GM23338 (cell line): ENCODE measurements at regions not wholly inside any gene's neighbourhood (a gene's known extent, or its start where the extent isn't known, plus 50 kb on each side); places are given as distances from the start of the nearest gene placed in this dataset.

Source experiments
- ATAC-seq: fragments of 200-7000 bp; cut with Tn5 transposase; 3 replicates; pipeline ENCODE4 v1.9.1; 2020
- DNase-seq: peaks from one replicate; pipeline ENCODE4 v3.0.0-alpha.2; 2015; ENCODE audit warnings: low spot score
- H2AFZ ChIP-seq: fragments of 200-600 bp; sonication (generic); 2 replicates; pipeline ENCODE4 v1.8.0; 2016; ENCODE audit warnings: antibody characterized with exemption, mild to moderate bottlenecking, moderate library complexity
- H3F3A ChIP-seq: fragments of 200-600 bp; sonication (generic); replicated peaks from 2 replicates; pipeline ENCODE4 v1.8.0; 2017; ENCODE audit warnings: antibody characterized with exemption, mixed run types, low read depth
- H3K27ac ChIP-seq: fragments of 200-600 bp; sonication (generic); 2 replicates; pipeline ENCODE4 v1.6.1; 2016; ENCODE audit warnings: low read depth
- H3K27me3 ChIP-seq: fragments of 200-600 bp; sonication (generic); 2 replicates; pipeline ENCODE4 v1.8.0; 2016; ENCODE audit warnings: mild to moderate bottlenecking, mixed run types, moderate library complexity; ENCODE audit not compliant: insufficient read depth
- H3K36me3 ChIP-seq: fragments of 200-600 bp; sonication (generic); 2 replicates; pipeline ENCODE4 v1.8.0; 2016; ENCODE audit warnings: mild to moderate bottlenecking; ENCODE audit not compliant: insufficient read depth
- H3K4me1 ChIP-seq: fragments of 200-600 bp; sonication (generic); 2 replicates; pipeline ENCODE4 v1.8.0; 2016; ENCODE audit warnings: mild to moderate bottlenecking, moderate library complexity; ENCODE audit not compliant: insufficient read depth
- H3K4me2 ChIP-seq: fragments of 200-600 bp; sonication (generic); 2 replicates; pipeline ENCODE4 v1.7.1; 2017; ENCODE audit warnings: mixed run types
- H3K4me3 ChIP-seq: fragments of 200-600 bp; sonication (generic); 2 replicates; pipeline ENCODE4 v1.6.1; 2016; ENCODE audit warnings: mixed run types
- H3K79me2 ChIP-seq: fragments of 200-600 bp; sonication (generic); replicated peaks from 2 replicates; pipeline ENCODE4 v1.8.0; 2017; ENCODE audit warnings: mild to moderate bottlenecking; ENCODE audit not compliant: insufficient read depth
- H3K9me2 ChIP-seq: fragments of 200-600 bp; sonication (generic); 2 replicates; pipeline ENCODE4 v1.8.0; 2017; ENCODE audit not compliant: insufficient read depth
- H4K20me1 ChIP-seq: fragments of 200-600 bp; sonication (generic); replicated peaks from 2 replicates; pipeline ENCODE4 v1.8.0; 2017; ENCODE audit warnings: mild to moderate bottlenecking; ENCODE audit not compliant: insufficient read depth
- H3K27ac Mint-ChIP-seq: 2 replicates; pipeline ENCODE4 v1.8.0; 2020; ENCODE audit warnings: inconsistent platforms, mild to moderate bottlenecking, moderate library complexity, mixed read lengths
- H3K27me3 Mint-ChIP-seq: 3 replicates; pipeline ENCODE4 v1.8.0; 2022; ENCODE audit warnings: low read depth, mild to moderate bottlenecking, moderate library complexity, mixed read lengths, inconsistent platforms; ENCODE audit not compliant: insufficient read depth, poor library complexity
- H3K36me3 Mint-ChIP-seq: 3 replicates; pipeline ENCODE4 v1.8.0; 2021; ENCODE audit warnings: low read depth, mild to moderate bottlenecking, inconsistent platforms, moderate library complexity, mixed read lengths
- H3K4me1 Mint-ChIP-seq: 3 replicates; pipeline ENCODE4 v1.8.0; 2020; ENCODE audit warnings: mild to moderate bottlenecking, inconsistent platforms, mixed read lengths
- H3K4me3 Mint-ChIP-seq: 3 replicates; pipeline ENCODE4 v1.8.0; 2021; ENCODE audit warnings: moderate library complexity, mild to moderate bottlenecking, inconsistent platforms, mixed read lengths
- H3K9me3 Mint-ChIP-seq: 3 replicates; pipeline ENCODE4 v1.8.0; 2020; ENCODE audit warnings: moderate library complexity, mild to moderate bottlenecking, inconsistent platforms, mixed read lengths
- CTCF ChIP-seq, 2 experiments: fragments of 200-600 bp in 1 of 2; sonication (generic) in 1 of 2; conservative IDR thresholded peaks; 2 replicates each; pipeline versions ENCODE4 v1.5.1 to v1.6.1; 2016 to 2017; ENCODE audit warnings: antibody characterized with exemption in 2 of 2, low read depth in 2 of 2, mild to moderate bottlenecking in 2 of 2, moderate library complexity in 1 of 2
- ETS1 ChIP-seq: IDR thresholded peaks from 2 replicates; pipeline ENCODE4 v1.6.1; 2016; ENCODE audit warnings: antibody characterized with exemption
- EZH2 ChIP-seq: fragments of 200-600 bp; sonication (generic); IDR thresholded peaks from one replicate; pipeline ENCODE4 v1.8.0; 2017; ENCODE audit warnings: antibody characterized with exemption, mild to moderate bottlenecking, low read depth; ENCODE audit not compliant: unreplicated experiment
- EZH2phosphoT487 ChIP-seq: fragments of 200-600 bp; sonication (generic); IDR thresholded peaks from one replicate; pipeline ENCODE4 v1.8.1; 2018; ENCODE audit warnings: antibody characterized with exemption; ENCODE audit not compliant: unreplicated experiment
- JUNB ChIP-seq: IDR thresholded peaks from one replicate; pipeline ENCODE4 v1.6.1; 2016; ENCODE audit warnings: antibody characterized with exemption; ENCODE audit not compliant: unreplicated experiment
- NANOG ChIP-seq: IDR thresholded peaks from 2 replicates; pipeline ENCODE4 v1.6.1; 2016; ENCODE audit warnings: antibody characterized with exemption, borderline replicate concordance
- POLR2AphosphoS5 ChIP-seq: IDR thresholded peaks from 2 replicates; pipeline ENCODE4 v1.6.1; 2016; ENCODE audit warnings: antibody characterized with exemption, low read depth
- REST ChIP-seq: IDR thresholded peaks from one replicate; pipeline ENCODE4 v1.6.1; 2018; ENCODE audit warnings: antibody characterized with exemption; ENCODE audit not compliant: unreplicated experiment
- ZNF331 ChIP-seq: fragments of 250-450 bp; sonication (Bioruptor Pico); IDR thresholded peaks from 2 replicates; pipeline ENCODE4 v1.5.0; 2020; ENCODE audit warnings: low read depth, mild to moderate bottlenecking, moderate library complexity
- ZNF462 ChIP-seq: fragments of 250-450 bp; sonication (Bioruptor Pico); IDR thresholded peaks from 2 replicates; pipeline ENCODE4 v1.5.0; 2020; ENCODE audit warnings: mild to moderate bottlenecking, moderate library complexity

- no peak for TF ChIP-seq ZNF462 (CRISPR knock-in tag)
- TF ChIP-seq NANOG = no peak
- no peak for TF ChIP-seq ZNF331 (CRISPR knock-in tag)
- TF ChIP-seq POLR2AphosphoS5 = no peak
- TF ChIP-seq EZH2phosphoT487 = no peak
Observed at GRCh38 chr5:58273711-58274110, 186.2 kb downstream of the PLK2 start (continued).

- TF ChIP-seq JUNB (no peak), REST (no peak), ETS1 (no peak), ZNF331 (CRISPR knock-in tag) (no peak), POLR2AphosphoS5 (no peak), EZH2 (no peak), CTCF (conservative IDR thresholded peaks at IDR 0.05; ENCODE audit: low read depth in 2 of 2) (no peak), NANOG (no peak)
- Histone ChIP-seq H3K27ac (no peak overlapping the region), H3K4me1 (no peaks in the 10 kb centered on the region), H3K79me2 (no peaks in the 10 kb centered on the region), H3K36me3 (no peaks in the 10 kb centered on the region), H4K20me1 (no peaks in the 10 kb centered on the region), H2AFZ (no peak overlapping the region), H3K4me2 (no peak overlapping the region), H3K27me3 (no peaks in the 10 kb centered on the region), H3F3A (no peaks in the 10 kb centered on the region), H3K4me3 (no peak overlapping the region), H3K9me2 (no peaks in the 10 kb centered on the region)
- 0 out of 3 replicates have a peak, but pooled peaks cover 2% of the 10 kb centered on the region for H3K4me1 Mint-ChIP-seq
- no peak overlapping the region for H3K4me3 Mint-ChIP-seq
- H3K27me3 Mint-ChIP-seq = no peaks in the 10 kb centered on the region
- ATAC-seq (no peak), DNase-seq (no peak)
- H3K36me3 Mint-ChIP-seq = no peaks in the 10 kb centered on the region
- no peaks in the 10 kb centered on the region for H3K9me3 Mint-ChIP-seq
- no peak overlapping the region for H3K27ac Mint-ChIP-seq
Observed at GRCh38 chr5:58268268-58268667, 191.6 kb downstream of the PLK2 start.
